Activated naive CD4-positive, alpha-beta T cell treated with anti-CD3 and anti-CD28 coated beads, Interleukin-2, amount 10 ng/mL, durations not matched to agents 7 days and 5 days (primary cell): ENCODE measurements at regions not wholly inside any gene's neighbourhood (a gene's known extent, or its start where the extent isn't known, plus 50 kb on each side); places are given as distances from the start of the nearest gene placed in this dataset.
"Not testable (repeated sequence)": the region's sequence is repeated elsewhere in the genome, so short reads cannot be mapped to it uniquely, and the experiment has no call there.

Experiments used
- CTCF ChIA-PET: fragments of 350-600 bp; sonication (Branson Sonifier 250); formaldehyde crosslinking; loops from one replicate; lab custom pipeline; 2021; ENCODE audit warnings: antibody characterized with exemption; lab: Charles Lee
- DNase-seq: peaks from one replicate; pipeline ENCODE4 v3.0.0-alpha.2; 2020
- H3K27ac Mint-ChIP-seq: one replicate; pipeline ENCODE4 v1.8.0; 2021; ENCODE audit warnings: mild to moderate bottlenecking, moderate library complexity, mixed read lengths
- H3K27me3 Mint-ChIP-seq: one replicate; pipeline ENCODE4 v1.8.0; 2021; ENCODE audit warnings: mild to moderate bottlenecking, mixed read lengths
- H3K36me3 Mint-ChIP-seq: one replicate; pipeline ENCODE4 v1.8.0; 2021; ENCODE audit warnings: mixed read lengths
- H3K4me1 Mint-ChIP-seq: one replicate; pipeline ENCODE4 v1.8.0; 2021; ENCODE audit warnings: mixed read lengths
- H3K4me3 Mint-ChIP-seq: one replicate; pipeline ENCODE4 v1.8.0; 2021; ENCODE audit warnings: mild to moderate bottlenecking, moderate library complexity, mixed read lengths
- H3K9me3 Mint-ChIP-seq: one replicate; pipeline ENCODE4 v1.8.0; 2021; ENCODE audit warnings: mixed read lengths

- peaks cover 14% of the 10 kb centered on the region for H3K27me3 Mint-ChIP-seq
- CTCF ChIA-PET, H3K27ac Mint-ChIP-seq, H3K9me3 Mint-ChIP-seq, H3K4me3 Mint-ChIP-seq, H3K36me3 Mint-ChIP-seq, DNase-seq, H3K4me1 Mint-ChIP-seq: not testable (repeated sequence)
Measured at GRCh38 chr1:37380546-37380945, 93.8 kb upstream of the ZC3H12A start.

GRCh38 chr1:37387854-37388253, 86.5 kb upstream of the ZC3H12A start:
- Mint-ChIP-seq H3K27me3 (peaks cover 19% of the 10 kb centered on the region), H3K9me3 (no peaks in the 10 kb centered on the region), H3K27ac (no peak overlapping the region), H3K36me3 (no peaks in the 10 kb centered on the region), H3K4me3 (no peak overlapping the region), H3K4me1 (no peaks in the 10 kb centered on the region)
- CTCF ChIA-PET = no interaction called here
- no peak for DNase-seq

- no peak overlapping the region for H3K27ac Mint-ChIP-seq
- CTCF ChIA-PET = no interaction called here
- DNase-seq = no peak
- H3K4me3 Mint-ChIP-seq = no peak overlapping the region
- H3K4me1 Mint-ChIP-seq = no peaks in the 10 kb centered on the region
- H3K9me3 Mint-ChIP-seq = no peaks in the 10 kb centered on the region
- H3K27me3 Mint-ChIP-seq = peaks cover 27% of the 10 kb centered on the region
- H3K36me3 Mint-ChIP-seq = no peaks in the 10 kb centered on the region
Measured at GRCh38 chr1:37389327-37389726, 85.1 kb upstream of the ZC3H12A start.

- Mint-ChIP-seq H3K9me3 (no peaks in the 10 kb centered on the region), H3K36me3 (no peaks in the 10 kb centered on the region), H3K4me1 (no peaks in the 10 kb centered on the region), H3K4me3 (no peak overlapping the region), H3K27ac (no peak overlapping the region), H3K27me3 (peaks cover 46% of the 10 kb centered on the region)
- DNase-seq = no peak
- CTCF ChIA-PET = no interaction called here
Measured at GRCh38 chr1:37391211-37392011, 83.0 kb upstream of the ZC3H12A start.

- H3K4me3 Mint-ChIP-seq = no peak overlapping the region
- no peak overlapping the region for H3K27ac Mint-ChIP-seq
- H3K9me3 Mint-ChIP-seq = no peaks in the 10 kb centered on the region
- H3K4me1 Mint-ChIP-seq = no peaks in the 10 kb centered on the region
- CTCF ChIA-PET = no interaction called here
- peaks cover 50% of the 10 kb centered on the region for H3K27me3 Mint-ChIP-seq
- H3K36me3 Mint-ChIP-seq = no peaks in the 10 kb centered on the region
- DNase-seq = no peak
Measured at GRCh38 chr1:37392051-37392450, 82.3 kb upstream of the ZC3H12A start.

- H3K9me3 Mint-ChIP-seq = no peaks in the 10 kb centered on the region
- H3K27me3 Mint-ChIP-seq = peaks cover 48% of the 10 kb centered on the region
Measured at GRCh38 chr1:37393173-37394120, 80.9 kb upstream of the ZC3H12A start.

GRCh38 chr1:37394574-37395464, 79.6 kb upstream of the ZC3H12A start:
- H3K27me3 Mint-ChIP-seq = peaks cover 50% of the 10 kb centered on the region
- H3K27ac Mint-ChIP-seq = no peak overlapping the region
- CTCF ChIA-PET = no interaction called here
- no peak for DNase-seq
- H3K4me3 Mint-ChIP-seq = no peak overlapping the region
- no peaks in the 10 kb centered on the region for H3K4me1 Mint-ChIP-seq
- no peaks in the 10 kb centered on the region for H3K9me3 Mint-ChIP-seq
- H3K36me3 Mint-ChIP-seq = no peaks in the 10 kb centered on the region

More at GRCh38 chr1:37393173-37394120, 80.9 kb upstream of the ZC3H12A start:
- no peak overlapping the region for H3K4me3 Mint-ChIP-seq
- CTCF ChIA-PET = no interaction called here
- no peaks in the 10 kb centered on the region for H3K36me3 Mint-ChIP-seq
- H3K27ac Mint-ChIP-seq = no peak overlapping the region
- DNase-seq = no peak
- H3K4me1 Mint-ChIP-seq = no peaks in the 10 kb centered on the region

GRCh38 chr1:37398096-37398495, 76.3 kb upstream of the ZC3H12A start:
- Mint-ChIP-seq H3K27me3 (peaks cover 39% of the 10 kb centered on the region), H3K36me3 (no peaks in the 10 kb centered on the region), H3K9me3 (no peaks in the 10 kb centered on the region), H3K4me3 (no peak overlapping the region), H3K4me1 (no peaks in the 10 kb centered on the region), H3K27ac (no peak overlapping the region)
- CTCF ChIA-PET = no interaction called here
- no peak for DNase-seq

- Mint-ChIP-seq H3K4me1 (no peaks in the 10 kb centered on the region), H3K27me3 (peaks cover 33% of the 10 kb centered on the region), H3K9me3 (no peaks in the 10 kb centered on the region), H3K27ac (no peak overlapping the region), H3K4me3 (no peak overlapping the region), H3K36me3 (no peaks in the 10 kb centered on the region)
- CTCF ChIA-PET = no interaction called here
- no peak for DNase-seq
Measured at GRCh38 chr1:37399205-37399604, 75.2 kb upstream of the ZC3H12A start.

- Mint-ChIP-seq H3K4me1 (no peaks in the 10 kb centered on the region), H3K9me3 (no peaks in the 10 kb centered on the region), H3K27ac (no peak overlapping the region), H3K36me3 (no peaks in the 10 kb centered on the region), H3K4me3 (no peak overlapping the region), H3K27me3 (peaks cover 25% of the 10 kb centered on the region)
- CTCF ChIA-PET = no interaction called here
- no peak for DNase-seq
Measured at GRCh38 chr1:37399830-37400464, 74.4 kb upstream of the ZC3H12A start.

GRCh38 chr1:37400466-37401225, 73.7 kb upstream of the ZC3H12A start:
- Mint-ChIP-seq H3K36me3 (no peaks in the 10 kb centered on the region), H3K9me3 (no peaks in the 10 kb centered on the region), H3K27me3 (peaks cover 20% of the 10 kb centered on the region), H3K4me3 (no peak overlapping the region), H3K4me1 (no peaks in the 10 kb centered on the region), H3K27ac (no peak overlapping the region)
- DNase-seq = no peak
- CTCF ChIA-PET = no interaction called here

GRCh38 chr1:37403166-37403565, 71.2 kb upstream of the ZC3H12A start:
- no peak for DNase-seq
- Mint-ChIP-seq H3K27ac (no peak overlapping the region), H3K4me1 (no peaks in the 10 kb centered on the region), H3K4me3 (no peak overlapping the region), H3K27me3 (peaks cover 8% of the 10 kb centered on the region), H3K9me3 (no peaks in the 10 kb centered on the region), H3K36me3 (no peaks in the 10 kb centered on the region)
- CTCF ChIA-PET = no interaction called here

GRCh38 chr1:37404711-37405110, 69.7 kb upstream of the ZC3H12A start:
- CTCF ChIA-PET = no interaction called here

More at GRCh38 chr1:37404711-37405110, 69.7 kb upstream of the ZC3H12A start:
- Mint-ChIP-seq H3K4me1 (no peaks in the 10 kb centered on the region), H3K4me3 (no peak overlapping the region), H3K27me3 (peaks cover 3% of the 10 kb centered on the region), H3K9me3 (no peaks in the 10 kb centered on the region), H3K27ac (no peak overlapping the region), H3K36me3 (no peaks in the 10 kb centered on the region)
- DNase-seq = no peak
